ENCODE measurements at regions not wholly inside any gene's neighbourhood (a gene's known extent, or its start where the extent isn't known, plus 50 kb on each side); places are given as distances from the start of the nearest gene placed in this dataset.

- no peak for ATAC-seq (ENCODE audit: low read depth in 2 of 2)
- no peak overlapping the region for H3K27ac Mint-ChIP-seq
- H3K9me3 Mint-ChIP-seq = peaks cover 0 to 4% (median 0%) of the 10 kb centered on the region in 7 donors
These were observed 384.6 kb downstream of the BRINP1 start for GRCh38 chr9:118984607-118985006.

GRCh38 chr9:118985851-118986250 is 383.4 kb downstream of the BRINP1 start:
- Mint-ChIP-seq H3K4me3 (no peak overlapping the region), H3K27ac (no peak overlapping the region), H3K27me3 (peaks cover 0 to 5% (median 0%) of the 10 kb centered on the region in 3 donors), H3K4me1 (no peaks in the 10 kb centered on the region), H3K9me3 (peaks cover 0 to 9% (median 0%) of the 10 kb centered on the region in 7 donors), H3K36me3 (no peaks in the 10 kb centered on the region)
- DNase-seq = no peak
- no peak for ATAC-seq (ENCODE audit: low read depth in 2 of 2)

More at GRCh38 chr9:118984607-118985006, 384.6 kb downstream of the BRINP1 start:
- Mint-ChIP-seq H3K27me3 (no peaks in the 10 kb centered on the region), H3K36me3 (no peaks in the 10 kb centered on the region), H3K4me1 (no peaks in the 10 kb centered on the region), H3K4me3 (no peak overlapping the region)
- DNase-seq = no peak

GRCh38 chr9:118987167-118987566 is 382.1 kb downstream of the BRINP1 start:
- ATAC-seq (ENCODE audit: low read depth in 2 of 2) (no peak), DNase-seq (no peak)
- Mint-ChIP-seq H3K27ac (no peak overlapping the region), H3K9me3 (peaks cover 0 to 9% (median 0%) of the 10 kb centered on the region in 7 donors), H3K36me3 (no peaks in the 10 kb centered on the region), H3K4me3 (no peak overlapping the region), H3K4me1 (no peaks in the 10 kb centered on the region), H3K27me3 (peaks cover 0 to 5% (median 0%) of the 10 kb centered on the region in 3 donors)

- H3K4me1 Mint-ChIP-seq = no peaks in the 10 kb centered on the region
- peaks cover 0 to 5% (median 0%) of the 10 kb centered on the region in 3 donors for H3K27me3 Mint-ChIP-seq
These were observed 378.3 kb downstream of the BRINP1 start for GRCh38 chr9:118990949-118991348.

GRCh38 chr9:118991366-118992285 is 377.6 kb downstream of the BRINP1 start:
- peaks cover 0 to 9% (median 0%) of the 10 kb centered on the region in 7 donors for H3K9me3 Mint-ChIP-seq
- no peak for ATAC-seq (ENCODE audit: low read depth in 2 of 2)
- no peaks in the 10 kb centered on the region for H3K36me3 Mint-ChIP-seq
- no peak overlapping the region for H3K27ac Mint-ChIP-seq
- DNase-seq = no peak
- H3K27me3 Mint-ChIP-seq = peaks cover 0 to 5% (median 0%) of the 10 kb centered on the region in 3 donors
- no peaks in the 10 kb centered on the region for H3K4me1 Mint-ChIP-seq
- H3K4me3 Mint-ChIP-seq = no peak overlapping the region

More at GRCh38 chr9:118990949-118991348, 378.3 kb downstream of the BRINP1 start:
- DNase-seq = no peak
- Mint-ChIP-seq H3K36me3 (no peaks in the 10 kb centered on the region), H3K27ac (no peak overlapping the region), H3K9me3 (peaks cover 0 to 9% (median 0%) of the 10 kb centered on the region in 7 donors), H3K4me3 (no peak overlapping the region)
- no peak for ATAC-seq (ENCODE audit: low read depth in 2 of 2)

GRCh38 chr9:118992813-118993794 is 376.1 kb downstream of the BRINP1 start:
- H3K4me3 Mint-ChIP-seq = no peak overlapping the region

GRCh38 chr9:118993965-118994364 is 375.3 kb downstream of the BRINP1 start:
- H3K36me3 Mint-ChIP-seq = no peaks in the 10 kb centered on the region
- peaks cover 0 to 9% (median 3%) of the 10 kb centered on the region in 7 donors for H3K9me3 Mint-ChIP-seq
- no peaks in the 10 kb centered on the region for H3K4me1 Mint-ChIP-seq
- DNase-seq = no peak
- H3K27me3 Mint-ChIP-seq = peaks cover 0 to 5% (median 0%) of the 10 kb centered on the region in 3 donors
- H3K27ac Mint-ChIP-seq = no peak overlapping the region
- ATAC-seq (ENCODE audit: low read depth in 2 of 2) = no peak
- H3K4me3 Mint-ChIP-seq = no peak overlapping the region

More at GRCh38 chr9:118992813-118993794, 376.1 kb downstream of the BRINP1 start:
- Mint-ChIP-seq H3K27ac (no peak overlapping the region), H3K4me1 (no peaks in the 10 kb centered on the region), H3K27me3 (peaks cover 0 to 5% (median 0%) of the 10 kb centered on the region in 3 donors), H3K9me3 (peaks cover 0 to 9% (median 3%) of the 10 kb centered on the region in 7 donors), H3K36me3 (no peaks in the 10 kb centered on the region)
- no peak for DNase-seq
- ATAC-seq (ENCODE audit: low read depth in 2 of 2) = no peak

GRCh38 chr9:119002491-119002890 is 366.7 kb downstream of the BRINP1 start:
- Mint-ChIP-seq H3K27me3 (no peaks in the 10 kb centered on the region), H3K9me3 (peaks cover 0 to 5% (median 0%) of the 10 kb centered on the region in 7 donors), H3K36me3 (no peaks in the 10 kb centered on the region), H3K4me1 (no peaks in the 10 kb centered on the region), H3K4me3 (no peak overlapping the region), H3K27ac (no peak overlapping the region)
- ATAC-seq (ENCODE audit: low read depth in 2 of 2) (no peak), DNase-seq (no peak)

- H3K4me1 Mint-ChIP-seq = no peaks in the 10 kb centered on the region
- no peaks in the 10 kb centered on the region for H3K36me3 Mint-ChIP-seq
- no peak overlapping the region for H3K4me3 Mint-ChIP-seq
These were observed 366.0 kb downstream of the BRINP1 start for GRCh38 chr9:119003201-119003611.

GRCh38 chr9:119003882-119004617 is 365.2 kb downstream of the BRINP1 start:
- no peak for ATAC-seq (ENCODE audit: low read depth in 2 of 2)
- no peaks in the 10 kb centered on the region for H3K27me3 Mint-ChIP-seq
- H3K4me3 Mint-ChIP-seq = no peak overlapping the region

More at GRCh38 chr9:119003201-119003611, 366.0 kb downstream of the BRINP1 start:
- H3K9me3 Mint-ChIP-seq = peaks cover 0 to 10% (median 0%) of the 10 kb centered on the region in 7 donors
- no peaks in the 10 kb centered on the region for H3K27me3 Mint-ChIP-seq
- no peak for ATAC-seq (ENCODE audit: low read depth in 2 of 2)
- no peak overlapping the region for H3K27ac Mint-ChIP-seq
- DNase-seq = no peak

GRCh38 chr9:119004618-119004990 is 364.6 kb downstream of the BRINP1 start:
- peaks cover 0 to 4% (median 0%) of the 10 kb centered on the region in 3 donors for H3K27me3 Mint-ChIP-seq
- ATAC-seq (ENCODE audit: low read depth in 2 of 2) (no peak), DNase-seq (no peak)
- no peak overlapping the region for H3K4me3 Mint-ChIP-seq
- no peaks in the 10 kb centered on the region for H3K36me3 Mint-ChIP-seq
- peaks cover 0 to 10% (median 1%) of the 10 kb centered on the region in 7 donors for H3K9me3 Mint-ChIP-seq
- H3K27ac Mint-ChIP-seq = no peak overlapping the region
- H3K4me1 Mint-ChIP-seq = peaks cover 0 to 4% (median 3%) of the 10 kb centered on the region in 3 donors

More at GRCh38 chr9:119003882-119004617, 365.2 kb downstream of the BRINP1 start:
- Mint-ChIP-seq H3K4me1 (peaks cover 0 to under 1% (median 0%) of the 10 kb centered on the region in 3 donors), H3K27ac (no peak overlapping the region), H3K36me3 (no peaks in the 10 kb centered on the region), H3K9me3 (peaks cover 0 to 10% (median 0%) of the 10 kb centered on the region in 7 donors)
- no peak for DNase-seq

GRCh38 chr9:119005162-119005561 is 364.1 kb downstream of the BRINP1 start:
- Mint-ChIP-seq H3K36me3 (no peaks in the 10 kb centered on the region), H3K9me3 (peaks cover 0 to 10% (median 1%) of the 10 kb centered on the region in 7 donors), H3K4me3 (no peak overlapping the region), H3K4me1 (peaks cover 0 to 4% (median 3%) of the 10 kb centered on the region in 3 donors), H3K27me3 (peaks cover 0 to 4% (median 0%) of the 10 kb centered on the region in 3 donors), H3K27ac (no peak overlapping the region)
- ATAC-seq (ENCODE audit: low read depth in 2 of 2) = no peak
- no peak for DNase-seq
